ENCODE measurements at regions not wholly inside any gene's neighbourhood (a gene's known extent, or its start where the extent isn't known, plus 50 kb on each side); places are given as distances from the start of the nearest gene placed in this dataset.

DNA sequence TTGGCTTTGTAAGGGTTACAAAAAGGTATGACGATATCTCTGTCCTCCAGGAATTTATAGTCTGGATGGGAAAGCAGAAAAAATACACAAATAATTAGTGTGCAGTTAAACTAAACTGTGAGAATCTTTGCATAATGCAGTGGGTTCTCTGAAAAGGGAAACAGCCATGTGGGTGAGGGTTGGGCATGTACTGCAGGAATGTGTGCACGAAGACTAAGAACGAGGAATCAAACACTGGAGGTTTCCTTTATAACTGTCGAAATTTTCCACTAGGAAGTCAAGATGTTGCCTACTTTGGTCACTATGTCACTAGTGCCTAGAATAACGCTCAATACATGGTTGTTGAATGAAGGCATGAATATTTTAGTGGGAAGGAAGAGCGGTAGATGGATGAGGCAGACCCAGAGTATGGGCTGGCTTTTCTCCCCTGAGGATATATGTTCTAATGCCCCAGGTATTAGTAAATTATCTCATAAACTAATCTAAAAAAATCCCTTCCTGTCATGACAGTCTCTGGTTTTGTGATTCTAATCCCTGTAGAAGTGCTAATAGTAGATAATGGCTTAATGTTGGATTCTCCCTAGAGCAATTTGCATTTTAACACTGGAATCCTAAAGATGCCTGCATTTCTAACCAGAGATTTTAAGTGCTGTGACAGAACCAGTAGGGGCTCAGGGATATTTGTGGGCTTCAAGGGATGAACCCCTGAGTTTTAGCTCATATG, 227.3 kb downstream of the NMUR2 start:
- Histone ChIP-seq H3K9ac (ENCODE audit: low read length) (no peak overlapping the region), H4K20me1 (ENCODE audit: insufficient read depth) (no peaks in the 10 kb centered on the region), H3K9me3 (ENCODE audit: control insufficient read depth in 1 of 2, insufficient read depth in 1 of 2, low read depth in 1 of 2, low read length in 2 of 2) (no peaks in the 10 kb centered on the region), H3K4me2 (ENCODE audit: low read length) (no peak overlapping the region), H3K4me1 (ENCODE audit: control insufficient read depth in 1 of 2, insufficient read depth in 2 of 2, low read length in 2 of 2) (no peaks in the 10 kb centered on the region), H3K36me3 (ENCODE audit: control insufficient read depth in 1 of 2, insufficient read depth in 2 of 2, low read length in 2 of 2) (no peaks in the 10 kb centered on the region), H2AFZ (ENCODE audit: low read depth, low read length, poor library complexity, severe bottlenecking) (no peak overlapping the region), H3K79me2 (ENCODE audit: insufficient read depth, low read length) (no peaks in the 10 kb centered on the region), H3K4me3 (replicated peaks in 1 of 2; ENCODE audit: low read depth in 1 of 2, low read length in 2 of 2) (no peak overlapping the region), H3K27ac (ENCODE audit: low read depth, low read length) (no peak overlapping the region), H3K9me2 (ENCODE audit: insufficient read depth) (no peaks in the 10 kb centered on the region), H3K27me3 (ENCODE audit: insufficient read depth, low read length) (no peaks in the 10 kb centered on the region)
- POLR2A ChIA-PET, result no interaction called here
- no TSS peak for BruUV-seq (replicated peaks)
- DNase-seq (ENCODE audit: low read depth, low spot score) (no peak), ATAC-seq (no peak)
- CTCF ChIA-PET, result no interaction called here
- TF ChIP-seq CBX3 (IDR thresholded peaks at IDR 0.05; ENCODE audit: low read depth), result no peak
- TF ChIP-seq JUND (IDR thresholded peaks at IDR 0.05), result no peak
- no peak for TF ChIP-seq TCF7L2 (IDR thresholded peaks at IDR 0.05; ENCODE audit: borderline replicate concordance, extremely low read depth, insufficient read depth, insufficient read length)
- TF ChIP-seq SIN3A (IDR thresholded peaks at IDR 0.05; ENCODE audit: low read depth), result no peak
- TF ChIP-seq ATF3 (IDR thresholded peaks at IDR 0.05), result no peak
- TF ChIP-seq ZFX (IDR thresholded peaks at IDR 0.05), result no peak
- no peak for TF ChIP-seq CTCF (IDR thresholded peaks at IDR 0.05 in 2 of 3, conservative IDR thresholded peaks at IDR 0.05 in 1 of 3; ENCODE audit: borderline replicate concordance in 1 of 3, insufficient read depth in 1 of 3, low read depth in 2 of 3, low read length in 2 of 3)
- TF ChIP-seq POLR2A (IDR thresholded peaks at IDR 0.05; ENCODE audit: borderline replicate concordance, extremely low read depth, insufficient read depth, insufficient read length), result no peak
- TF ChIP-seq EZH2phosphoT487 (IDR thresholded peaks at IDR 0.05; ENCODE audit: borderline replicate concordance), result no peak
- no peak for TF ChIP-seq ZBTB33 (IDR thresholded peaks at IDR 0.05; ENCODE audit: extremely low read depth, insufficient replicate concordance, low read length)
- TF ChIP-seq ELF1 (IDR thresholded peaks at IDR 0.05; ENCODE audit: borderline replicate concordance, low read depth), result no peak
- no peak for TF ChIP-seq RAD21 (IDR thresholded peaks at IDR 0.05; ENCODE audit: low read depth)
- TF ChIP-seq ZNF274 (IDR thresholded peaks at IDR 0.05; ENCODE audit: low read depth, low read length), result no peak
- intact Hi-C loops (cut with micrococcal nuclease), result no loop called here
- RAD21 ChIA-PET (ENCODE audit: low non-redundant PET in 1 of 2, low total read pairs in 2 of 2, uncharacterized antibody in 2 of 2, unreplicated experiment in 2 of 2), result no interaction called here

Measured in HCT116 (cell line).